ENCODE measurements at regions not wholly inside any gene's neighbourhood (a gene's known extent, or its start where the extent isn't known, plus 50 kb on each side); places are given as distances from the start of the nearest gene placed in this dataset.

GRCh38 chr9:109555215-109555614, 57.1 kb upstream of the PTPN3 start:
- TF ChIP-seq POLR2A (IDR thresholded peaks at IDR 0.05; ENCODE audit: low read depth, low read length) (no peak), MYC (IDR thresholded peaks at IDR 0.05; ENCODE audit: low read depth, low read length) (no peak), FOS (IDR thresholded peaks at IDR 0.05; ENCODE audit: borderline replicate concordance, insufficient read depth, low read length) (no peak), POLR2AphosphoS5 (IDR thresholded peaks at IDR 0.05; ENCODE audit: insufficient read depth, low read depth, low read length) (no peak), CTCF (IDR thresholded peaks at IDR 0.05; ENCODE audit: extremely low read depth in 1 of 2, insufficient read depth in 1 of 2, low read depth in 1 of 2, low read length in 2 of 2) (no peak), MAX (IDR thresholded peaks at IDR 0.05; ENCODE audit: insufficient read depth, insufficient read length) (no peak), JUN (IDR thresholded peaks at IDR 0.05; ENCODE audit: borderline replicate concordance, insufficient read depth, insufficient read length, low read depth) (no peak), GATA2 (IDR thresholded peaks at IDR 0.05; ENCODE audit: insufficient read depth, insufficient read length, low read depth, low read length) (no peak), EZH2 (IDR thresholded peaks at IDR 0.05; ENCODE audit: borderline replicate concordance, low read depth, low read length, severe bottlenecking) (no peak)
- BruUV-seq (replicated peaks), result no TSS peak
- no peaks in the 10 kb centered on the region for H3K9me1 ChIP-seq (replicated peaks; ENCODE audit: control insufficient read depth, extremely low read depth, insufficient read depth, low read length)
- no peak for FAIRE-seq
- no peak overlapping the region for H3K9ac ChIP-seq (replicated peaks; ENCODE audit: extremely low read depth, insufficient read depth, low read length)
- intact Hi-C loops (cut with micrococcal nuclease), result no loop called here
- dilution Hi-C loops (cut with MboI; ENCODE audit: extremely low pct_ligation_motif_present, low sequenced_read_pairs), result no loop called here
- ChIA-PET POLR2A (no interaction called here), CTCF (no interaction called here)
- H4K20me1 ChIP-seq (replicated peaks; ENCODE audit: control insufficient read depth, extremely low read depth, insufficient read depth, low read length), result no peaks in the 10 kb centered on the region
- no peak overlapping the region for H3K4me2 ChIP-seq (ENCODE audit: insufficient read depth, low read length)
- no peak overlapping the region for H3K4me3 ChIP-seq (replicated peaks in 1 of 3; ENCODE audit: insufficient read depth in 1 of 3, low read depth in 1 of 3, low read length in 3 of 3)
- H3K27ac ChIP-seq (ENCODE audit: insufficient read depth, low read depth, low read length), result no peak overlapping the region
- no peak for DNase-seq (ENCODE audit: low read depth, low spot score)
- H3K36me3 ChIP-seq (ENCODE audit: control insufficient read depth in 2 of 2, extremely low read depth in 1 of 2, insufficient read depth in 2 of 2, low read length in 2 of 2), result no peaks in the 10 kb centered on the region
- no peaks in the 10 kb centered on the region for H3K9me3 ChIP-seq (replicated peaks; ENCODE audit: control insufficient read depth, insufficient read depth, low read length)
- H3K79me2 ChIP-seq (ENCODE audit: control insufficient read depth, insufficient read depth, low read length), result no peaks in the 10 kb centered on the region
- H2AFZ ChIP-seq (ENCODE audit: low read depth, low read length), result no peak overlapping the region
- no peaks in the 10 kb centered on the region for H3K4me1 ChIP-seq (ENCODE audit: control insufficient read depth, extremely low read depth, insufficient read depth, low read length)
- no peaks in the 10 kb centered on the region for H3K27me3 ChIP-seq (ENCODE audit: control insufficient read depth in 2 of 2, insufficient read depth in 2 of 2, low read length in 2 of 2)

Data from endothelial cell of umbilical vein (primary cell).